HG02970 (cell line): ENCODE measurements at regions not wholly inside any gene's neighbourhood (a gene's known extent, or its start where the extent isn't known, plus 50 kb on each side); places are given as distances from the start of the nearest gene placed in this dataset.
"Not testable (repeated sequence)": the region's sequence is repeated elsewhere in the genome, so short reads cannot be mapped to it uniquely, and the experiment has no call there.

Experiments
- ATAC-seq: cut with Tn5 transposase; IDR thresholded peaks from one replicate; pipeline ENCODE4 v1.9.1; 2021; ENCODE audit warnings: mild to moderate bottlenecking, moderate library complexity, moderate number of reproducible peaks; ENCODE audit not compliant: unreplicated experiment, low FRiP score

- no peak for ATAC-seq
These were observed 365.3 kb downstream of the RND3 start for GRCh38 chr2:150122156-150122555.

GRCh38 chr2:150120326-150120955 lies 367.0 kb downstream of the RND3 start:
- ATAC-seq: no peak

- ATAC-seq: no peak
These were observed 367.6 kb downstream of the RND3 start for GRCh38 chr2:150119819-150120218.

- ATAC-seq: not testable (repeated sequence)
These were observed 373.4 kb downstream of the RND3 start for GRCh38 chr2:150114089-150114488.

- no peak for ATAC-seq
These were observed 376.9 kb downstream of the RND3 start for GRCh38 chr2:150110548-150110947.

- no peak for ATAC-seq
These were observed 377.6 kb downstream of the RND3 start for GRCh38 chr2:150109912-150110311.

- ATAC-seq: no peak
These were observed 378.4 kb downstream of the RND3 start for GRCh38 chr2:150109028-150109427.

GRCh38 chr2:150107816-150108215 lies 379.7 kb downstream of the RND3 start:
- ATAC-seq: no peak

GRCh38 chr2:150107170-150107569 lies 380.3 kb downstream of the RND3 start:
- ATAC-seq: no peak

GRCh38 chr2:150101947-150102346 lies 385.5 kb downstream of the RND3 start:
- no peak for ATAC-seq

- ATAC-seq: no peak
These were observed 386.6 kb downstream of the RND3 start for GRCh38 chr2:150100834-150101233.

GRCh38 chr2:150100336-150100735 lies 387.1 kb downstream of the RND3 start:
- ATAC-seq: no peak

- ATAC-seq: no peak
These were observed 387.7 kb downstream of the RND3 start for GRCh38 chr2:150099805-150100204.

GRCh38 chr2:150097901-150098531 lies 389.5 kb downstream of the RND3 start:
- no peak for ATAC-seq

- ATAC-seq: no peak
These were observed 390.1 kb downstream of the RND3 start for GRCh38 chr2:150097402-150097801.

GRCh38 chr2:150095361-150096095 lies 391.9 kb downstream of the RND3 start:
- no peak for ATAC-seq

GRCh38 chr2:150091846-150092245 lies 395.6 kb downstream of the RND3 start:
- no peak for ATAC-seq

GRCh38 chr2:150090031-150090430 lies 397.4 kb downstream of the RND3 start:
- ATAC-seq: no peak

GRCh38 chr2:150088538-150088937 lies 398.9 kb downstream of the RND3 start:
- ATAC-seq: no peak

GRCh38 chr2:150085478-150085877 lies 402.0 kb downstream of the RND3 start:
- no peak for ATAC-seq

GRCh38 chr2:150081775-150082481 lies 405.5 kb downstream of the RND3 start:
- ATAC-seq: no peak
